Ishikawa (cell line): ENCODE measurements at regions not wholly inside any gene's neighbourhood (a gene's known extent, or its start where the extent isn't known, plus 50 kb on each side); places are given as distances from the start of the nearest gene placed in this dataset.

Source experiments
- CEBPB ChIP-seq: IDR thresholded peaks from 2 replicates; pipeline ENCODE4 v1.6.1; 2012
- CREB1 ChIP-seq: IDR thresholded peaks from 2 replicates; pipeline ENCODE4 v1.6.1; 2012; ENCODE audit warnings: low read depth
- EGR1 ChIP-seq: IDR thresholded peaks from 2 replicates; pipeline ENCODE4 v1.6.1; 2012
- EP300 ChIP-seq: IDR thresholded peaks from 2 replicates; pipeline ENCODE4 v1.6.1; 2012; ENCODE audit warnings: borderline replicate concordance
- FOXM1 ChIP-seq: IDR thresholded peaks from 2 replicates; pipeline ENCODE4 v1.6.1; 2012; ENCODE audit warnings: low read depth, borderline replicate concordance
- NFIC ChIP-seq: IDR thresholded peaks from 2 replicates; pipeline ENCODE4 v1.6.1; 2012
- RAD21 ChIP-seq: IDR thresholded peaks from 2 replicates; pipeline ENCODE4 v1.6.1; 2012; ENCODE audit warnings: low read depth
- TAF1 ChIP-seq: IDR thresholded peaks from 2 replicates; pipeline ENCODE4 v1.6.1; 2012; ENCODE audit warnings: low read depth, mild to moderate bottlenecking
- TCF12 ChIP-seq: IDR thresholded peaks from 2 replicates; pipeline ENCODE4 v1.6.1; 2012; ENCODE audit warnings: low read depth
- TEAD4 ChIP-seq: IDR thresholded peaks from 2 replicates; pipeline ENCODE4 v1.6.1; 2012
- YY1 ChIP-seq: IDR thresholded peaks from 2 replicates; pipeline ENCODE4 v1.6.1; 2012; ENCODE audit warnings: low read depth
- ZBTB7A ChIP-seq: IDR thresholded peaks from 2 replicates; pipeline ENCODE4 v1.6.1; 2012; ENCODE audit warnings: low read depth
- TF ChIP-seq, protein P1 (sequence below): IDR thresholded peaks from 2 replicates; pipeline ENCODE4 v1.6.1; 2012
- TF ChIP-seq, protein P2 (sequence below): IDR thresholded peaks from 2 replicates; pipeline ENCODE4 v1.6.1; 2012; ENCODE audit warnings: low read depth, mild to moderate bottlenecking
- TF ChIP-seq, protein P3 (sequence below): IDR thresholded peaks from 2 replicates; pipeline ENCODE4 v1.6.1; 2012

DNA sequence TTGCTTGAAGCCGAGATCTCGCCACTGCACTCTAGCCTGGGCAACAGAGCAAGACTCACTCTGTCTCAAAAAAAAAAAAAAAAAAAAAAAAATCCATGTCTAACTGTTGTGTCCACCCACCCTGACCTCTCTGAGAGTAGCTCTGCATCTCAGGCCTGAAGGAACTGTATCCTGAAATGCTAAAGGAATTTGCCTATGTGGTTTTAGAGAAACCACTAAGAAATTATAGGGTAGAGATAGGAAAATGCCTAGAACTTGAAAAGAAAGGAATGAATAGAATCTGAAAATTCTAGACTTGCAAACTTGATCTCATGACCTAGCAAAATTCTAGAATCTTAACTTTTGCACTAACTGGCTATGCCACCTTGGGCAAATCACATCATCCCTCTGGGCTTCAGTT, 217.5 kb upstream of the ROPN1 start:
- no peak for TF ChIP-seq CEBPB

DNA sequence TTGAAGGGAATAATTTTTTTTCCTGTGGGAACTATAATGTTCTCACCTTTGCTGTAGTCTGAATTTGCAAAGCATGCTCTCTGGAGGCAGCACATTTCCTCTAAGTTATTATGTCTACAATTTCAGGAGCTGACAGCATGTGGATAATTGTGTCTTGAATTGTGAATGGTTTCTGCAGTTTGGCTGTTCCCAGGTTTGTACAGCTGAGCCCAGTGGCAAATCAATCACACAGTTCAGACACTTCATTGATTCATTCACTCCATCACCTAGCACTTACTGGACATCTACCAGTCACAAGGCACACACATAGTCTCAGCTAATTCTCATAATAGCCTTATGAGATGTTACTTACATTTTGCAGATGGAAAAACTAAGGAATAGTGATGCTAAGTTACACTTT, 219.0 kb upstream of the ROPN1 start:
- no peak for TF ChIP-seq CEBPB
- TF ChIP-seq YY1, result no peak
- TF ChIP-seq, protein P1, sequence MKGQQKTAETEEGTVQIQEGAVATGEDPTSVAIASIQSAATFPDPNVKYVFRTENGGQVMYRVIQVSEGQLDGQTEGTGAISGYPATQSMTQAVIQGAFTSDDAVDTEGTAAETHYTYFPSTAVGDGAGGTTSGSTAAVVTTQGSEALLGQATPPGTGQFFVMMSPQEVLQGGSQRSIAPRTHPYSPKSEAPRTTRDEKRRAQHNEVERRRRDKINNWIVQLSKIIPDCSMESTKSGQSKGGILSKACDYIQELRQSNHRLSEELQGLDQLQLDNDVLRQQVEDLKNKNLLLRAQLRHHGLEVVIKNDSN, result no peak
- TF ChIP-seq TEAD4, result no peak
- TF ChIP-seq CREB1, result no peak
- no peak for TF ChIP-seq NFIC
- TF ChIP-seq TCF12, result no peak
- TF ChIP-seq, protein P2, sequence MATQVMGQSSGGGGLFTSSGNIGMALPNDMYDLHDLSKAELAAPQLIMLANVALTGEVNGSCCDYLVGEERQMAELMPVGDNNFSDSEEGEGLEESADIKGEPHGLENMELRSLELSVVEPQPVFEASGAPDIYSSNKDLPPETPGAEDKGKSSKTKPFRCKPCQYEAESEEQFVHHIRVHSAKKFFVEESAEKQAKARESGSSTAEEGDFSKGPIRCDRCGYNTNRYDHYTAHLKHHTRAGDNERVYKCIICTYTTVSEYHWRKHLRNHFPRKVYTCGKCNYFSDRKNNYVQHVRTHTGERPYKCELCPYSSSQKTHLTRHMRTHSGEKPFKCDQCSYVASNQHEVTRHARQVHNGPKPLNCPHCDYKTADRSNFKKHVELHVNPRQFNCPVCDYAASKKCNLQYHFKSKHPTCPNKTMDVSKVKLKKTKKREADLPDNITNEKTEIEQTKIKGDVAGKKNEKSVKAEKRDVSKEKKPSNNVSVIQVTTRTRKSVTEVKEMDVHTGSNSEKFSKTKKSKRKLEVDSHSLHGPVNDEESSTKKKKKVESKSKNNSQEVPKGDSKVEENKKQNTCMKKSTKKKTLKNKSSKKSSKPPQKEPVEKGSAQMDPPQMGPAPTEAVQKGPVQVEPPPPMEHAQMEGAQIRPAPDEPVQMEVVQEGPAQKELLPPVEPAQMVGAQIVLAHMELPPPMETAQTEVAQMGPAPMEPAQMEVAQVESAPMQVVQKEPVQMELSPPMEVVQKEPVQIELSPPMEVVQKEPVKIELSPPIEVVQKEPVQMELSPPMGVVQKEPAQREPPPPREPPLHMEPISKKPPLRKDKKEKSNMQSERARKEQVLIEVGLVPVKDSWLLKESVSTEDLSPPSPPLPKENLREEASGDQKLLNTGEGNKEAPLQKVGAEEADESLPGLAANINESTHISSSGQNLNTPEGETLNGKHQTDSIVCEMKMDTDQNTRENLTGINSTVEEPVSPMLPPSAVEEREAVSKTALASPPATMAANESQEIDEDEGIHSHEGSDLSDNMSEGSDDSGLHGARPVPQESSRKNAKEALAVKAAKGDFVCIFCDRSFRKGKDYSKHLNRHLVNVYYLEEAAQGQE, result no peak

DNA sequence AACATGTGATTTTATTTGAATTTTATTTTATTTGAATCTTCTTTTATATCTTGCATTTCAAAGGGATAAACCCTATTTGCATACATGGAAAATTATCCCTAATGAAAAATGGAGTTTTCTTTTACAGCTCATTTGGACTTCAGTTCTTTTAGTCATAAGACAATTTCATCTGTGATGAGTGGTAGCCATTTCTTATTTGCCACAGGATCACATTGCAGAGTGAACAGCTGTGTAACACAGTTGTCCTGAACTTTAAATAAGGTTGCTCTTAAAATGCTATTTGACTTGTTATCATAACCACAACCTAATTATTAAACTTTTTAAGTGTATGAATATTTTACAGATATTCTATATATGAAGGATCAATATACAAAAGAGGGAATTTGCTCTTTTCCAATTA, 221.7 kb upstream of the ROPN1 start:
- TF ChIP-seq FOXM1 (no peak), EGR1 (no peak), YY1 (no peak), ZBTB7A (no peak), TAF1 (no peak)
- TF ChIP-seq, protein P2, result no peak

DNA sequence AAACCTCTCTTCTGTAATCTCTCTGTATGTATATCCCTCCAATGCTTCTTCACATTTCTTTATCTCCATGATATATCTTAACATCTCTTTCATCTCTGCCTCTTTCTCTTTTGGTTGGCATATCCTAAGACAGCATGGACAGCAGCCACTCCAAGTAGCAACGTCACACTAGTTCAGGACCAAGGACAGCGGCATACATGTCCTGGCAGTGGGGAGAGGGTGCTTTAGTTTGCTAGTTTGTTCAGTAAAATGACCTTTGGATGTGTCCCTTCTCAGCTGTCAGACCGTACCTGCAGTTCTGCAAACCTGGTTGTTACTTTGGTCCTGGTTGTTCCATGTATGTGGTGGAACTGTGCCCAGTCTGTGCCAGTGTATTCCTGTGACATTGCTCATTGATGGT, 225.6 kb upstream of the ROPN1 start:
- peak; percentile 53; the same call in 1 of the 2 replicates for TF ChIP-seq CREB1
- TF ChIP-seq, protein P3, sequence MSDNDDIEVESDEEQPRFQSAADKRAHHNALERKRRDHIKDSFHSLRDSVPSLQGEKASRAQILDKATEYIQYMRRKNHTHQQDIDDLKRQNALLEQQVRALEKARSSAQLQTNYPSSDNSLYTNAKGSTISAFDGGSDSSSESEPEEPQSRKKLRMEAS, result 0 out of 2 replicates have a peak, but pooled peaks have one; percentile 37
- no peak for TF ChIP-seq RAD21
- TF ChIP-seq, protein P2, result peak; percentile 96

DNA sequence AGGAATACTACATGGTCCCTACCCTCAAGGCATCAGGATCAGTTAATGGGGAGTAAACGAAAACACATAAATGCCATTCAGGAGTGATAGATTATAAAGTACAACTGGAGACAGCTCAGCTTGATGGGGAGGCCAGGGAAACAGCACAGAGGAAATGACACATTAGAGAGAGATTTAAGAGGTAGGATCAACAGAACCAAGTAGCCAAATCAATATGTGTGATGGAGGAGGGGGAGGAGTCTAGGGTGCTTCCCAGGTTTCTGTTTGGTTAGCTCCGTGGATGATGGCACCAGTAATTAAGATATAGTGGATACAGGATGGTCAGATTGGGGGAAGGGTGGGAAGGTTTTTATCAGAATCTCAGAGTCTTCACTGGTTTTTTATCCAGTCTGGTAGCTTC, 229.5 kb upstream of the ROPN1 start:
- TF ChIP-seq NFIC, result no peak
- TF ChIP-seq TAF1, result no peak
- TF ChIP-seq TEAD4, result no peak
- no peak for TF ChIP-seq YY1
- TF ChIP-seq, protein P1, result no peak
- TF ChIP-seq, protein P3, result no peak
- no peak for TF ChIP-seq EGR1

DNA sequence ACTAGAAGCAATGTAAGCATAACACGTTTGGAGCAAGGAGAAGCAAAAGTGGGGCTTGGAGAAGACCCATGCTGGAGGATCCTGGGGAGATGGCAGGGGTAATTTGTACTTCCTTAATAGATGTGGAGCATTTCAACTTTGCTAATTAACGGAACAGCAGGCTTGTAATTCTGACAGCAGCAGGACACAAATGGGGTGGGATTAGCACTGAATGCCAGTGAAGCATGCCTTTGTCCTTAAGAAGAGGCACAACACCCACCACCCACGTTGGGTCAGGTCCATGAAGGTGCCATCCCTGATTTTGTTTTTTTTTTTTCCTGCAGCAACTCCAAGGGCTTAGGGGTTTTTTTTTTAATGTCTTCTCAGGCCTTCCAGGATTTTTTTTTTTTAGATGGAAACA, 231.9 kb upstream of the ROPN1 start:
- TF ChIP-seq, protein P2, result no peak
- no peak for TF ChIP-seq ZBTB7A
- no peak for TF ChIP-seq TAF1
- TF ChIP-seq EP300, result no peak
